Tibial nerve (tissue), 4 donors: ENCODE measurements at regions not wholly inside any gene's neighbourhood (a gene's known extent, or its start where the extent isn't known, plus 50 kb on each side); places are given as distances from the start of the nearest gene placed in this dataset.
A peak's percentile ranks its signal among the peaks of the same experiment; 100 is the strongest.

Experiments
- DNase-seq, 2 donors: peaks; one replicate each; pipeline ENCODE4 v3.0.0-alpha.2; 2019; ENCODE audit warnings: low spot score in 2 of 2
- H3K27ac ChIP-seq, 4 donors: fragments of 200-600 bp; sonication (generic) in 3 of 4; one replicate each; pipeline ENCODE4 v1.5.1; 2017 to 2019; ENCODE audit warnings: mild to moderate bottlenecking in 1 of 4
- H3K27me3 ChIP-seq, 2 donors: fragments of 200-600 bp; sonication (generic) in 1 of 2; one replicate each; pipeline versions ENCODE4 v1.5.1 to v1.6.0; 2017 to 2019
- H3K36me3 ChIP-seq, 3 donors: fragments of 200-600 bp; sonication (generic); one replicate each; pipeline ENCODE4 v1.5.1; 2018 to 2019
- H3K4me1 ChIP-seq, 4 donors: fragments of 200-600 bp; sonication (generic) in 3 of 4; one replicate each; pipeline ENCODE4 v1.5.1; 2017 to 2019
- H3K4me3 ChIP-seq, 4 donors: fragments of 200-600 bp; sonication (generic) in 3 of 4; one replicate each; pipeline ENCODE4 v1.5.1; 2017 to 2019; ENCODE audit warnings: mild to moderate bottlenecking in 1 of 4, moderate library complexity in 1 of 4
- H3K9me3 ChIP-seq, 4 donors: fragments of 200-600 bp; sonication (generic) in 3 of 4; one replicate each; pipeline ENCODE4 v1.5.1; 2017 to 2019
- EP300 ChIP-seq, 2 donors: sonication (generic); formaldehyde crosslinking; IDR thresholded peaks; one replicate each; pipeline ENCODE4 v1.6.1; 2017; ENCODE audit warnings: antibody characterized with exemption in 2 of 2, mild to moderate bottlenecking in 1 of 2
- POLR2A ChIP-seq, 2 donors: fragments of 450-650 bp; IDR thresholded peaks; one replicate each; pipeline ENCODE4 v1.6.1; 2017; ENCODE audit warnings: antibody characterized with exemption in 2 of 2, mild to moderate bottlenecking in 2 of 2, moderate library complexity in 2 of 2
- WGBS, 2 donors: methylation state at CpG; one replicate each; pipeline ENCODE4 v1.1.5; 2018; 5-methylcytosine and 5-hydroxymethylcytosine counted together
- TF ChIP-seq, protein P1 (sequence below), 5 experiments: fragments of 200-600 bp in 3 of 5; fragments of 450-650 bp in 2 of 5; sonication (generic) in 3 of 5; IDR thresholded peaks; one replicate each; pipeline ENCODE4 v1.5.1; 2016 to 2019; ENCODE audit warnings: antibody characterized with exemption in 5 of 5, mild to moderate bottlenecking in 3 of 5, moderate library complexity in 2 of 5

DNA sequence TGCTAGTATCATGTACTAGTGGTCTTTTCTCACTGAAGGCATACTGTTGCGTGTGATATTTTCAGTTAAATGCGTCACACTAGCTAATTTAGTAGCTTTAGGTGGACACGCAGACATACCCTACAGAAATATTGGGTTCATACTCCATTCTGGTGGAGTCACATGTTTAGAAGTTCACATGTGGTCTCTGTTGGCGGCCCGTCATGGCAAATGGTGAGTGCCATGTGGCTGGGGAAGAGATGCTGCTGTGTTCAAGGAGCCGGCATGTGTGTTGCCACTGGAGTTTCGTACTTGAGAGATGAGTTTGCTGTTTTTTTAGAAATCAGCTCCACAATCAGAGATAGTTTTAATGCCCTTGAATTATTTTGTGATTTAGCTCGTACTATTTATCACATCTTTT lies 454.6 kb downstream of the PCNX1 start:
- H3K9me3 ChIP-seq, result no peaks in the 10 kb centered on the region
- H3K27ac ChIP-seq, result peak overlapping the region in 2 of 4 donors; percentile 57 to 80
- H3K27me3 ChIP-seq, result no peaks in the 10 kb centered on the region
- WGBS, 2 donors, result 95 to 99% methylated on average over 8 of the region's 8 CpGs
- H3K36me3 ChIP-seq, result no peaks in the 10 kb centered on the region
- H3K4me3 ChIP-seq, result no peak overlapping the region
- TF ChIP-seq, protein P1, sequence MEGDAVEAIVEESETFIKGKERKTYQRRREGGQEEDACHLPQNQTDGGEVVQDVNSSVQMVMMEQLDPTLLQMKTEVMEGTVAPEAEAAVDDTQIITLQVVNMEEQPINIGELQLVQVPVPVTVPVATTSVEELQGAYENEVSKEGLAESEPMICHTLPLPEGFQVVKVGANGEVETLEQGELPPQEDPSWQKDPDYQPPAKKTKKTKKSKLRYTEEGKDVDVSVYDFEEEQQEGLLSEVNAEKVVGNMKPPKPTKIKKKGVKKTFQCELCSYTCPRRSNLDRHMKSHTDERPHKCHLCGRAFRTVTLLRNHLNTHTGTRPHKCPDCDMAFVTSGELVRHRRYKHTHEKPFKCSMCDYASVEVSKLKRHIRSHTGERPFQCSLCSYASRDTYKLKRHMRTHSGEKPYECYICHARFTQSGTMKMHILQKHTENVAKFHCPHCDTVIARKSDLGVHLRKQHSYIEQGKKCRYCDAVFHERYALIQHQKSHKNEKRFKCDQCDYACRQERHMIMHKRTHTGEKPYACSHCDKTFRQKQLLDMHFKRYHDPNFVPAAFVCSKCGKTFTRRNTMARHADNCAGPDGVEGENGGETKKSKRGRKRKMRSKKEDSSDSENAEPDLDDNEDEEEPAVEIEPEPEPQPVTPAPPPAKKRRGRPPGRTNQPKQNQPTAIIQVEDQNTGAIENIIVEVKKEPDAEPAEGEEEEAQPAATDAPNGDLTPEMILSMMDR (IDR thresholded peaks at IDR 0.05), result no peak
- no peak for TF ChIP-seq EP300 (IDR thresholded peaks at IDR 0.05)
- no peak for TF ChIP-seq POLR2A (IDR thresholded peaks at IDR 0.05)
- no peak for DNase-seq
- H3K4me1 ChIP-seq, result peaks cover 0 to 51% (median 15%) of the 10 kb centered on the region in 4 donors

DNA sequence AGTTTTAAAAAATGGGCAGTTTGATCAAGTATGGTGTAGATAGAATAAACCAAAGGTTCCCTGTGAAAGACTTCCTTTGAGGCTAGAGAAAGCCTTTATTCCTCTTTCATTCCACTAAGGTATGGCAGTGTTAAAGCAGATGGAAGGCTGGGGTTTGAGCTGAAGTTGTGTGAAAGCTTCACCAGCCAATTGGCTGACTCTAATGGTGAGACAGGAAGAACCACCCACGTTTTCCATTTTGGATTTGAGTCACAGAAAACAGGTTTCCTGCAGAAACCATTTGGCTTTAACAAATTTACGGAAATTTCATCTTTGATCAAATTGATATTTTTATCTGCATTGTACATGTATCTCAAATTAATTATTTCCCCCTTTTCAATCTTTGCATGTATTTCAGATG lies 455.0 kb downstream of the PCNX1 start:
- Histone ChIP-seq H3K27ac (peak overlapping the region in 2 of 4 donors; percentile 57 to 80), H3K36me3 (no peaks in the 10 kb centered on the region), H3K4me3 (no peak overlapping the region), H3K9me3 (no peaks in the 10 kb centered on the region), H3K27me3 (no peaks in the 10 kb centered on the region), H3K4me1 (peaks cover 0 to 47% (median 15%) of the 10 kb centered on the region in 4 donors)
- 69 to 78% methylated on average over 2 of the region's 2 CpGs for WGBS, 2 donors
- no peak for DNase-seq
- no peak for TF ChIP-seq POLR2A (IDR thresholded peaks at IDR 0.05)
- TF ChIP-seq EP300 (IDR thresholded peaks at IDR 0.05), result no peak
- TF ChIP-seq, protein P1 (IDR thresholded peaks at IDR 0.05), result no peak

DNA sequence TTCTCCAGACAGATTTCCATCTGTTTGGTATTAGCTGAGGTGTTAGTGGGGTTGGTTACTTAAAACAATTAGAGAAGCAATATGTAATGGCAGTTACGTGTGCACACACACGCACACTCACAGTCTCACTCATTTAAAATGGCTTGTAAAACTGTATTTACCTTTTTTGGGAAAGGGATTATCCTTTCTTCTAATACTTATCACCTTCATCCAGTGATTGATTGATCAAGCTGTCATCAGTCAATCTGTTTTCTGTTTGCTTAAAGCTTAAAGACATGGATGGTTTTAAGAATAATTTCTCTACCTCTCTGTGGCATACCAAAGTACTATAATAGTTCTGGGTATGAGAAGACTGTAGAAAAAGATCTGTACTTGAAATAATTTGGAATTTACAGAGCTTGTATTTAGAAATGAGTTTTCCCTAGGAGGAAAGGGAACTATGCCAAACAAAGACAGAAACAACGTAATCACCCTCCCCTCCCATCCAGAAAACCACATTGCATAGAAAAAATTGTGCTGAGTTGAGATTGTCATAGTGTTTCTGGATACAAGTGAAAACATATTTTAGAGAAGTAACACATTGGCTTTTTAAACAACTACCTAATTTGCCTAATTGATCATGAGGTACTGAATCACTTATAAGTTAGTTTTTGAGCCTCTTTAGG lies 455.8 kb downstream of the PCNX1 start:
- Histone ChIP-seq H3K4me1 (peaks cover 0 to 43% (median 15%) of the 10 kb centered on the region in 4 donors), H3K36me3 (no peaks in the 10 kb centered on the region), H3K4me3 (no peak overlapping the region), H3K27me3 (no peaks in the 10 kb centered on the region), H3K27ac (peak overlapping the region in 3 of 4 donors; percentile 36 to 80 (median 75)), H3K9me3 (no peaks in the 10 kb centered on the region)
- DNase-seq, result no peak
- TF ChIP-seq, protein P1 (IDR thresholded peaks at IDR 0.05), result no peak
- TF ChIP-seq EP300 (IDR thresholded peaks at IDR 0.05) (peak; percentile 49 to 64), POLR2A (IDR thresholded peaks at IDR 0.05) (no peak)
- 55 to 57% methylated on average over 3 of the region's 3 CpGs for WGBS, 2 donors

DNA sequence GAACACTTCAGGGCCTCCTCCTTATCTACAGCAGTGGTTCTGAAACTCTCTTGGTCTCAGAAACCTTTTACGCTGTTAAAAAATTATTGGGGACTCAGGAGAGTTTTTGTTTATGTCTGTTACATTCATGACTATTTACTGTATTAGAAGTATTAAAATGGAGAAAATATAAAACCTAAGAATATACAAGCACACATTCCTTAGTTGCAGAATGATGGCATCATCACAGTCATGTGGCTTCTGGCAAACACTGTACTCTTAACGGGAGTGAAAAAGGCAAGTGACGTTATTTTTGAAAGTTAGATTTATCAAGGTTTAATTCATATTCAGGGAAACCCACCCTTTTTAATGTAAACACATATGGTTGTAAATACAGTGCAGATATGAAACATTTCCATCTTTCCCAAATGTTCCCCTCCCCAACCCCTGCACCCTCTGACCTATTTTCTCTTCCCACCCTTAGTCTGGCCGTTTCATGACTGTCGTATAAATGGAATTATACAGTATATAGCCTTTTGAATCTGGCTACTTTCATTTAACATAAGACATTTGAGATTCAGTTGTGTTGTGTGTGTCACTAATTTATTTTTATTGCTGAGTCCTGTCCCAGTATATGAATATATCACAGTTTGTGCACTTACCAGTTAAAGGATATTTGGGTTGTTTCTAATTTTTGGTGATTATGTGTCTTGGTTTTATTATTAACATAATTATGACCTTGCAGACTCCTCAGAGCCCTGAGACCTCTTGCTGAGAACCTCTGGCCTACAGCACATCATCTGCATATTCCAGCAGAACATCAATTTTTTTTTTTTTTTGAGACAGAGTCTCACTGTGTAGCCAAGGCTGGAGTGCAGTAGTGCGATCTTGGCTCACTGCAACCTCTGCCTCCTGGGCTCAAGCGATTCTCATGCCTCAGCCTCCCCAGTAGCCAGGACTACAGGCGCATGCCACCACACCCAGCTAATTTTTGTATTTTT lies 457.0 kb downstream of the PCNX1 start:
- peak in 1 of 2 donors; percentile 43 for DNase-seq
- no peak overlapping the region for H3K4me3 ChIP-seq
- no peaks in the 10 kb centered on the region for H3K27me3 ChIP-seq
- peaks cover 0 to 43% (median 15%) of the 10 kb centered on the region in 4 donors for H3K4me1 ChIP-seq
- 47 to 54% methylated on average over 8 of the region's 8 CpGs for WGBS, 2 donors
- no peaks in the 10 kb centered on the region for H3K36me3 ChIP-seq
- peak; percentile 13 to 37 for TF ChIP-seq EP300 (IDR thresholded peaks at IDR 0.05)
- TF ChIP-seq, protein P1 (IDR thresholded peaks at IDR 0.05), result no peak
- no peak for TF ChIP-seq POLR2A (IDR thresholded peaks at IDR 0.05)
- H3K27ac ChIP-seq, result peak overlapping the region in 3 of 4 donors; percentile 36 to 80 (median 75)
- no peaks in the 10 kb centered on the region for H3K9me3 ChIP-seq
